Cerebellar cortex (tissue), 1 donor: ENCODE measurements at regions not wholly inside any gene's neighbourhood (a gene's known extent, or its start where the extent isn't known, plus 50 kb on each side); places are given as distances from the start of the nearest gene placed in this dataset.
"Not testable (repeated sequence)": the region's sequence is repeated elsewhere in the genome, so short reads cannot be mapped to it uniquely, and the experiment has no call there.

Experiments used
- DNase-seq: peaks from one replicate; pipeline ENCODE4 v3.0.0-alpha.2; 2015; ENCODE audit warnings: low spot score

DNA sequence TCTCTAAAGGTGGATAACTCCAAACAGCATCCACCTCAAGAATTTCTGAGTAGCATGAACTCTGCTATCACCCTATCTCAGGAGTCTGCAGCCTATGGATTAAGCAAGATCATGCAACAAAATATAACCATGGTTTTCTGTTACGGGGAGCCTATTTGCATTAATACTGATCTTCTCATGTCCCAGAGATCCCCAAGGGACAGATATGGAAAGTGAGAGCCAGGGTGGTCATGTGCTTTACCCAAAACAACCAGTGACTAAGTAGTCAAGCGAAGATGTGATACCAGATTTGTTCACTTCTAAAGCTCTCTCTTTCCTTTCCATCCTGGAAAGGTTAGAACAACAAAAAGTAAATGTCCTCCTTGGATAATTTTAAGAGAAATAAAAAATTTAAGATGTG is 125.1 kb downstream of the PRRX1 start:
- no peak for DNase-seq

DNA sequence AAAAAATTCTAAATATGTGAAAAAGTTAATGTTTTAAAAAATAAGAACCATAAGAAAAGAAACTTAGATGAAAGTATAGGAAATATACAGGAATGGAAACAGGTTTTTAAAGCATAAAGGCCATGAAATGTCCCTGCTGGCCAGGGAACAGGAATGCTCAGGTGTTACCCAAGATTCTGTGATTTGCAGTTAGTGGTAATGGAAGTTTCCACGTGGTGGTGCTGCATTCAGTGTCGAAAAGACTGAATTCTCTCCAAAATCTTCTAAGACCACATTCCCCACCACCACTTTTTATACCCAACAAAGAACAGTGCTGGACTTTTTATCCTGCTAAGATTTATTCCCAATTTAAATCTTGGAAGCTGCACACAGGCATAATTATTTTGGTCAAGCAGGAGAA is 126.2 kb downstream of the PRRX1 start:
- no peak for DNase-seq

DNA sequence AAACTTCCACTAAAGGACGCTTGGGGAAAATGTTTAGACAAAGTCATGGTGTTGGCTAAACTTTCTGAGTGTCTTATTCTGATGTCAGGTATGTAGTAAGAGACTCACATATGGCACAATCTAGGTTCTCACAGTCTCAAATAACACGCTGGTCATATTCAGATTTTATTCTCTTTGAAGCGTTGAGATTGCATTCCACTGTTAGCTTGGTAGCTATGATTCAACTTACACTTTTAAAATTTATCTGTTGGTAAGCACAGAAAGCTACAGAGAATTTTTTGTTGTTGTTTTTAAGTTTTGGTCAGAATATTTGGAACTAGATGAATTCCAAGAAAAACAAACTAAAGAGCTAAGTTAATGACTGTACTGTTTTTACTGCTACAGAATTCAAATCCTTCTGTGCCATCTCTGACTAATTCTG is 126.7 kb downstream of the PRRX1 start:
- DNase-seq, result no peak

DNA sequence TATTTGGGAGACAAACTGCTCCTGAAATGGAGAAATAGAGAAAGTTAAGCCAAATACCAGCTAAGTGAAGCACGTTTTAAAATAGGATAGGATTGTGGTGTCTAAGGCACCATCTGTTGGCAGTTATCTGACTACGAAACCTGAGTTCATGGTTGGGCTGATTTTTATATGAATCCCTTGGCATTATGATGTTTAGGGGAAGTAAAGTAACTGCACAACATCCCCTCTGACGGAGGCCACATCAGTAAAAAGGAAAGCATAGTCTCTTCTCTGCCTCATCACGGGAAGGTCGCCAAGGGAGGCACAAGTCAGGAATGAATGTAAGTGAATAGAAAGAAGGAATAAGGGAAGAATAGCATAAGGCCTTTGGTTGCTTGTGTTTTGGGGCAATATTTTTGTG is 128.0 kb downstream of the PRRX1 start:
- no peak for DNase-seq

DNA sequence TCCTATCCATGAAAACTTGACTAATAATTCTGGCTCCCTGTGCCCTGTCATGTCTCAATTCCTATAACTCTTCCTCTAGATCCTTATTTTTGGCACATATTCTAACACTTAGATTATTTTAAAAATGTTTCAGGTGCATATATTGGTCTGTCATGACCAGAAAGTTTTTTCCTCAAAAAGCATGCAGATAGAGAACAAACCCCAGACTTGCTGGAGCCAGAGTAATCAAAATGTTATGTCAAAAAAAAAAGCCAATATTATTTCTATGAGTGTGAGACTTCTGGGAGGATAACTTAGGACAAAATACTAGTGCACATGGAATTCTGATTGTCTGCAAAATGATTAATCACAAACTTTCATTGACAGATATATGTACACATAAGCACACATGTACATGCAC is 135.1 kb upstream of the MROH9 start:
- DNase-seq, result no peak

DNA sequence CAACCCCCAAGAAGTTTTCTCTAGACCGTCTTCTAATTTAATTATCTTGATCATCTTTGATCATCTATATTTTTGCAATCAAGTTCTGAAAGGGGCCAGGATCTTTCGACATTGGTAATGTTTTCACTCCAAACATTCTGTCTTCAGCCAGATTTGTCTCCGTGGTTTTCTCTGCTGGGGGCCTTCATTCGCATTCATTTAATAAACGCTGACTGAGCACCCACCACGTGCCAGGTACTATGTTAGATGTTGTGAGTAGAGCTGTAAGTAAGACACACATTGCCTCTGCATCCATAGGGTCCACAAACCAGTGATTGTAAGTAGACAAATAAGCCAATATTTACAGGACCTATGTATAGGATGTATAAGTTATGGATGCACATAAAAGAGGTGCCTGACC is 134.5 kb upstream of the MROH9 start:
- DNase-seq, result no peak

DNA sequence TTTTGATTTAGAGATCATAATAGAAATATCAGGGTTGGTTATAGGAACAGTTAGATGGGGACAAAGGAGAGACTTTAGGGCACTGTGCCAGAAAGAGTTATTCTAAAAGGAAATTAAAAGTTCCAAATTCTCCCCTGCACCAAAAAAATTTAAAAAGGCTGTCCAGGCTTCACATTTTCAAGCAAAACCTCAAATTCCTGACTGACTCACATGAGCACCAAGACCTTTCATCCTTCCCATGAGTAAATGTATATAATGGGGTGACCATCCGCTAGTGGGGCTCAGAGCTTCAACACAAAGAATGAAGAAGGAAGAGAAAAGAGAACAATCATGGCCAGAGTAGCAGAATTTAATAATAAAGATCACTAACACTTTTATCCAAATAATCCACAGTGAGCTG is 131.6 kb upstream of the MROH9 start:
- DNase-seq, result no peak

DNA sequence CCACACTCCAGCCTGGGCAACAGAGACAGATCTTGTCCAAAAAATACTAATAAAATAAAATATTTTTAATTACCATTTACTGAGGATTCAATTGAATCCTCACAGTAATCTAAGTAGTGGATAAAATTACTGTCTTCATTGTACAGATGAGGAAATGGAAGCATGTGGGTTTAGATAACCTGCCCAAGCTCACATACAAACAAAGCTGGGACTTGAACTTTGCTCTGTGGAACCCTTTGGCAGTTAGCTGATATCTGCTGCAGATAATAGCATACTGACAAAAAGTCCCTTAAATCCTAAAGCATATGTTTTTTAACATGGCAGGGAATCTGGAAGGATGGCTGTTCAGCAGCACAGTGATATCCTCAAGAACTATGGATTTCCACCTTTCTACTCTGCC is 130.9 kb upstream of the MROH9 start:
- no peak for DNase-seq

DNA sequence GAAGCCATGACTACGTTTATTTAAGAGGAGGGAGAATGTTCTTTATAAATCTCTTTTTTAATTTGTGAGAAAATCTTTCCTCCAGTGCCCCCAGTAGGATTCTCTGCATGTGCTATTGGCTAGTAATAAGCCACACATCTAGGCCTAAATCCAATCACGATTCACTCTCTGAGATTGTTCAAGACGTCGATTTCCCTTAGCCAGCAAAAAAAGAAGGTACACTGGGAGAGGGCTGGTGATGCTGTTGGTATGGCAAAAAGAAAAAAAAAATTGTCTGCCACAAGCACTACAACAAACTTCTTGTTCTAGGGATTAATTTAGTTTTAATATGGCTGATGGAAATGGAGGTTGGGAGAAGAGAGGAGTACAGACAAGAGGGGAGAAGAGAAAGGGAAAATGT is 130.5 kb upstream of the MROH9 start:
- no peak for DNase-seq

DNA sequence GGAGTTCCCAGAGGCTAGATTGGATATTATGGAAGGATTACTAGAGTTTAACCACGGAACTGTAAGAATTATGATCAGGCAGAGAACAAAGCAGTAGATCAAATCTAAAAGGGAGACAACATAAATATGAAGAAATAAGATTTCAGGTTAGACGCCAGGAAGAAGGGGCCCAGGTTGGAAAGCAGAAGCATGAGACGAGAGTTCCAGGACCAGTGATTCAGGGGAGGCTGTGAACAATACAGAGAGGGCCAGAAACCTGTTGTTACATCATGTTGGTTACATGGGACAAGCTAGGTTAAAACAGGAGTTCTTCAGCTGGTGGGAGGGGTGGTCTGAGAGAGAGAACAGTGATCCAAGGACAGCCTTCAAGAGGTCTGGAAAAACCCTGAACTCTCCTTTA is 128.4 kb upstream of the MROH9 start:
- DNase-seq, result no peak

DNA sequence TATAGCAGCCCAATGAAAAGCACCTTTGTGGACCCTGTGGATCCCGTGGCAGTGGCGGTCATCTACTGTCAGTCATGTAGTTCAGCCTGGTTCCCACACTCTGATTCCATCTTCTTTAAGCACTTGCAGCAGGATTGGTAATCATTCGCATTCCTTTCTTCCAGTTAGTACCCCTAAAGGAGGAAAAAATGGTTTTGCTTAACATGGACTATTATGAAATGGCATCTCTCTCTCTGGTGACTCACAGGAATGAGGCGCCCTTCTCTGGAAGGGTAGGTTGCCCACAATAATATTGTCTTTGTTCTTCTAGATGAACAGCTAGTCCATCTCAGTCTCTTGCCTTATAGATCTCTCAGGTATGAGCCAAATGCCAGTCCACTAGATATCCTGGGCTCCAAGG is 127.9 kb upstream of the MROH9 start:
- DNase-seq, result no peak

DNA sequence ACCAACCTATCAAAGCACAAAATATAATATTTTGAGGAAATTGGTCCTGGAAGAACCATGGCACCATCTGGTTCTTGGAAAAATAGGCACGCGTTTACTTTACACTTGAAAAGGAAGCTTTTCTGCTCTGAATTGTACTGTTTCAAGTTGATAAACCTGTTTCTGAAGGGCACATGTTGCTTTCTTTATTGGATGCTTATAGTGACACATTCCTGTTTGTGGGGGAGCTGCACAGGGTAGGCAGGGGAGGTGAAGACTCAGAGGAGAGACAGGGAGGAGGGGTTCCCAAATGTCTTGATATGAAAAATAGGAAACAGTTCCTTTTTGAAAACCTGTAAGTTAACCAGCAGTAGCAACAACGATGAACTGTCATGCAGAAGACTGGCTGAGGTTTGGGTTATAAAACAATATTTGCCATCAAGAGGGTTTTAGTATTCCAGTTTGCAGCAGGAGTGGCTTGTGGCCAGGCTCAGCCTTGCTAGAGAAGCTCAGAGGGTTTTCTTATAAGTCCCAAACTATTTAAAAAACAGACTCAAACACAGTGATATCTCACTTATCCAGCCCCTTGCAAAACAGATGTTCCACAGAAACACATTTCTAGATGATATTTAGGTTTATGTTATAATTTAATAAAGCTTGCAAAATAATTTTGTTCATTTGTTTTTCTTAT is 127.0 kb upstream of the MROH9 start:
- DNase-seq, result no peak

DNA sequence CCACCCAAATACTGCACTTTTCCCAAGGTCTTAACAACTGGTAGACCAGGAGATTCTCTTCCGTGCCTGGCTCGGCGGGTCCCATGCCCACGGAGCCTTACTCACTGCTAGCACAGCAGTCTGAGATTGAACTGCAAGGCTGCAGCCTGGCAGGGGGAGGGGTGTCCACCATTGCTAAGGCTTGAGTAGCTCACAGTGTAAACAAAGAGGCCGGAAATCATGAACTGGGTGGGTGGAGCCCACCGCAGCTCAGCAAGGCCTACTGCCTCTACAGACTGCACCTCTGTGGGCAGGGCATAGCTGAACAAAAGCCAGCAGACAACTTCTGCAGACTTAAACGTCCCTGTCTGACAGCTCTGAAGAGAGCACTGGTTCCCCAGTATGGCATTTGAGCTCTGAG is 124.3 kb upstream of the MROH9 start:
- DNase-seq, result not testable (repeated sequence)

DNA sequence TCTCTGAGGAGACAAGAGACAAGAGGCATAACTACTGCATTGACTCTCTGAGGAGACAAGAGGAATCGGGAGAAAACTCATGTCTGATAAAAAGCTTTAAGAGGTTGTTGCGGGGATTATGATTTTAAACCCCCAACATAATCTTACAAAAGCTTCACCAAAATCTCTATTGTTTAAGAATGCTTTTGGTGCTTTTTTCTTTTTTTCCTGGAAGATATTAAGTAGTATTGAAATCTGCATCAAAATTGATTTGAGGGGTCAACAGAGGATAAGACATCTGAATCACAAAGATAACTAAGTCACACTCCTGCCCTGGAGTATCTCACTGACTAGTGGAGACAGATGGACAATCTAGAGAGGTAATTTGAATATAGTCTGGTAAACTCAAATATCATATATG is 115.6 kb upstream of the MROH9 start:
- DNase-seq, result no peak

DNA sequence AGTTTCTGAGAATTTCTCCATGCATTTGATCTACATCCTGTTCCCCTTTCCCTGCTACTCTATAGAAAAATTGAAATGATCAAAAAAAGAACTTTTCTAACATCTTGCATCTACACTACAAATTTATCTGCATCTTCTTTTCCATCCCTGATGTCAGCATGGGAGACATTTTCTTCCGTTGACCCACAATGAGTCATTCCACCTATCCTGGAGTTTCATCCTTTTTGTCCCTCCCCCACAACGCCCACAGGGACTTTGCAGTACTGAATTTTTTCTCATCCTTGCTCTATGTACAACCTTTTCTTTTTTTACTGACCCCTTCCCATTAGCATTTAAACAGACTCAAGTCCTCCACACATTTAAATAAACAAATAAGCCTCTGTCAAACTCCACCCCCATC is 112.2 kb upstream of the MROH9 start:
- DNase-seq, result no peak

DNA sequence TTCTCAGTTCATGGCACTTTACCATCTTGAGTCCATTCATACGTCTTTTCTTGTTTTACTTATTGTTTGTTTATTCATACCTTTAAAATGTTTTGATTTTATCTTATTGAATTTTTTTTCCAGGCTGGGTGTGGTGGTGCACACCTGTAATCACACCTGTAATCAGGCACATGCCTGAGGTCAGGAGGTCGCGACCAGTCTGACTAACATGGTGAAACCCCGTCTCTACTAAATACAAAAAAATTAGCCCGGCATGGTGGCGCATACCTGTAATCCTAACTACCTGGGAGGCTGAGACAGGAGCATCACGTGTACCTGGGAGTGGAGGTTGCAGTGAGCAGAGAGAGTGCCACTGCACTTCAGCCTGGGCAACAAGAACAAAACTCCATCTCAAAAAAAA is 104.1 kb upstream of the MROH9 start:
- DNase-seq, result no peak

DNA sequence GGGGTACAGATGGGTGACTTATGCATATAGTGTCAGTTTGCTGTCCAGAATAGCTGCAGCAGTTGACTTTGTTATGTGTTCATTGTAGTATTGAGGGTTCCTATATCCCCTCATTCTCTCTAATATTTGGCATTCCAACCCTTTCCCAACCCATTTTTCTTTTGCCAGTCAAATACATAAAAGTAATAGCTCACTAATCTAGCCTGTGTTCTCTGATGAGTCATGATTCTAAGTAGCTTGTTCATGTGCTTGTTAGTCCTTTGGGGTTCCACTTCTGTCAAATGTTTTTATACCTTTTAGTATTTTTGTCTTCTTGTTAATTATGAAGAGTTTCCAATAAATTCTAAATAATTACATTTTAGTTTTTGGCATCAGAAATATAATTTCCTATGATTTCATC is 99.2 kb upstream of the MROH9 start:
- DNase-seq, result no peak

DNA sequence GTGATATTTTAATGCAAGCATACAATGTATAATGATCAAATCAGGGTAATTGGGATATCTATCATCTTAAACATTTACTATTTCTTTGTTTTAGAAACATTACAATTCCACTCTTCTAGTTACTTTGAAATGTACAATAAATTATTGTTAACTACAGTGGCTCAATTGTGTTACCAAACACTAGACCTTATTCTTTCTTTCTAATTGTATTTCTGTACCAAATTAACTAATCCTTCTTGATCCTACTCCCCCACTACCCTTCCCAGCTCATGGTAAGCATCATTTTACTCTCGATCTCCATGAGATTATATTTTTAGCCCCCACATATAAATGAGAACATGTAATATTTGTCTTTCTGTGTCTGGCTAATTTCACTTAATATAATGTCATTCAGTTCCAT is 95.0 kb upstream of the MROH9 start:
- no peak for DNase-seq

DNA sequence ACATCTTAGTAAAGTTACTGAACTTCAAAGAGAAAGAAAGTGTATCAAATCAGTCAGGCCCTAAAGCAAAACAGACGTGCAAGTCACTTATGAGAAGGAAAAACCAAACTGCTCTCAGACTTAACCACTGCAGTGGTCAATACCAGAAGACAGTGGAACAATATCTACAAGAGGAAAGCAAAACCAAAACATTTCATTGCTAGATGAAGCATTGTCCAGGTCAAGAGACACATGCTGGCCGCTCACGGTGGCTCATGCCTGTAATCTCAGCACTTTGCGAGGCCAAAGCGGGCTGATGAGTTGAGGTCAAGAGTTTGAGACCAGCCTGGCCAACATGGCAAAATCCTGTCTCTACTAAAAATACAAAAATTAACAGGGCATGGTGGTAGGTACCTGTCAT is 82.0 kb upstream of the MROH9 start:
- no peak for DNase-seq

DNA sequence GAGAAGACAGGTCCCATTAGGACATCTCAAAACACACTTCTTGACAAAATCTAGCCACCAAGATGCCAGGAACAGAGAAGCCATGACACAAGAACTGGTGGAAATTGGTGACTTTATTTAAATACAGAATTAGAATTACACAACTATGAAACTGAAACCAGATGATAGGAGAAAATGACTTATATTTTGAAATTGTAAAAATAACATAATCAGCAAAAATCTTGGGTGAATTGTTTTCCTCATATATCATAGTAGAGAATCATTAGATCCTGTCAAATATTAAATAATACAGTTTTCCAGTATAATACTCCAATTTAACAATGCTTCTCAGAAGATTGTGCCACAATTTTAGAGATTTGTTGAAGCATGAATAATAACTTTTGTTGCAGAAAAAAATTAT is 81.5 kb upstream of the MROH9 start:
- DNase-seq, result no peak

DNA sequence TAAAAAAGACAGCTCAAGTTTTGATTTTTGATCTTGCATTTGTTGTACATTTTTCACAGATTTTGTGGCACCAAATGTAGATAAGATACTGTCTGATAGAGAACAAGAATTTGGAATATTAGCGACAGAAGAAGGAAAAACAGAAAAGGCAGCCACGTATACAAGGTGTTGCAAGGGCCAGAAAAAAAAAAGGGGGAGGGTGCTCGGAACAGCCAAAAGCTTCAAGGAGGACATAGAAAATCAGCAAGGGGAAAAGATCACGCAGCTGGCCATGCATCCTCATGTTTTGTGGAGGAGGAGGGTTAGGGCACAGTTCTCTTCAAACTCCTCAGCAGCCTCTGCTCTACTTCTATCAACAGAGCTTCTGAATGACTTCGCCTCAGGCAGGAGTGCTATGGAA is 80.7 kb upstream of the MROH9 start:
- DNase-seq, result no peak

DNA sequence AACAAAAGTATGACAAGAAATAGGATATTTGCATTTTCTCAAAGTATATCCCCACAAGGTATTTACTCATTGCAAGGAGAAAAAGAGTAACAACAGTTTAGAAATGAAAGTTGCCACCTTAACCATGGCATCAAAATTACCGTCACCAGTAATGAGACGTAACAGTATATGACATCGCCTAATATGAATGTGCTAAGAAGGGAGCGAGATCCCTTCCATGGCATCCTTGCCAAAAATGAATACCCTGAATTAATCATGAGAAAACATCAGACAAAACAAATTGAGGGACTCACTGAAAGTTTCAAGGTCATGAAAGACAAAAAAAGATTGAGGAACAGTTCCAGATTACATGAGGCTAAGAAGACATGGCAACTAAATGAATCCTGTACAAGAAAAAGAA is 78.9 kb upstream of the MROH9 start:
- no peak for DNase-seq

DNA sequence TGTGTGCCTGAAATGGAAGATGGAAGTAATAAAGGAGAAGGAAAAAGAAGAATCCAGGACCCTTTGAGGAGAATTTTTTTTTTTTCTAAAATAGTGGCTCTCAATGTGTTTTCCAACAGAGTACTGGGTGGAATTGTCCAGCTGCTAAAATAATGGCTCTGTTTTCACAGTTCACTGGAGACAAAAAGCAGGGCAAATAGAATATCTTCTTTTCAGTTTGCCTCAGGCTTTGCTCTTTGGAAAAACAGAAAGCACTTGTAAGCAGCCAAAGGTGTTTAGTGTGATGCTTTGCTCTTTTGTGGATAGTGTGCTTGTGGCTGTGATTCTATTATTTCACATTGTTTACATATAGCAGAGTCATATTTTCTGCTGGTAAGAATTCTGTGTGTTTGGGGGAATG is 77.4 kb upstream of the MROH9 start:
- DNase-seq, result no peak

DNA sequence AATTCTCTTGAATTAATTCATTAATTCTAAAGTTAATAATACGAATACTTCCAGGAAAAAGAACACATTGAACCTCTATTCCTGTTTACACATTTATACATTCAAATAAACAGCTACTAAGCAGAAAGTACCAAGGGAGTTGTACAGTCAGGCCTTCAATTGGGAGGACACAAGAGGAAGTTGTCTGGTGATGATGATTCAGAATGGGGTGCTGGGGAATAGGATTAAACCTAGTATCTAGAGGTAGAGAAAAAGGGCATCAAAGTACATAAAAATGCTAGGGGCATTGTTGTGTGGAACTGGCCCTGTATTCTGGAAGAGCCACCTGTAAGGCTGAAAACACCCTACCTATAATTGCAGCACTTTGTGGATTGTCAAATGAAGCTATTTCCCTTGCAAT is 71.7 kb upstream of the MROH9 start:
- DNase-seq, result no peak

DNA sequence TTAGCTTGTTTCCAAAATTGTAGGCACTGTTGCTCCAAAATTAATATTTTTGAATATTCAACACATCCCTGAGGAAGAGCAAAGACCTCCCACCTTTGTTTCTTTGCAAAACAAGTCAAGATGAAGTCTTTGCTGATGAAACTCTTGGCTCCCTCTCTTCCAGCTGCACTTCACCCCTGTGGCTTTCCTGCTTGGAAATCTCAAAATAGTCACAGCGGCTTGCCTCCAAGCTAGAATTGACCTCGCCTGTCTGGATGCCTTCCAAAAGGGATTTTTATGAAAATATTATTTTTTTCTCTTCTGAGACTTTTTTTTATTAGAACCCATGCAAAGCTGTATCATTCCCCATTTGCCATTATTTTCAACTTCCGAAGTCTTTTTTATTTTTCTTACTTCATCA is 71.1 kb upstream of the MROH9 start:
- DNase-seq, result no peak
